Erythroblast (primary cell): ENCODE measurements at regions not wholly inside any gene's neighbourhood (a gene's known extent, or its start where the extent isn't known, plus 50 kb on each side); places are given as distances from the start of the nearest gene placed in this dataset.

Experiments
- GATA1 ChIP-seq: IDR thresholded peaks from 2 replicates; pipeline ENCODE4 v1.6.1; 2011; ENCODE audit warnings: low read depth, mild to moderate bottlenecking, control low read depth, low read length, moderate library complexity
- POLR2A ChIP-seq: IDR thresholded peaks from 2 replicates; pipeline ENCODE4 v1.6.1; 2011; ENCODE audit warnings: mild to moderate bottlenecking, low read length

DNA sequence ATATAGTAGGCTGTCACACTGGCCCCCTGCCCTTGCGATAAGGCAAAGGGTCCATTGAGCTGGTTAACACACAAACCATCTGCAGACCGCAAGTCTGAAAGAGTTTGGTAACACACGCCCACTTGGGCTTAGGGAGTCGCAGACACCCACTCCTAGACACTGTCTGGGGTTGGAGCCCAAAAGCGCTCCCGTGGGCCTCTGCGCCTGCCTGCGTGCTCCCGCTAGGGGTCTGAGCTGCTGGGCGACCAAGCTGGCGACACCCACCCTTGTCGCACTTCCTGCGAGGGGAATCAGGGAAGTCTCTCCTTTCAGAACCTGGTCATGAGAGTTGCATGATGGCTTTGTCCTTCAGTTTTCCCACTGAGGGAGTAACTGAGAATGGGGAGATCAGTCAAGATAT is 653.0 kb downstream of the HTR1B start:
- no peak for TF ChIP-seq POLR2A
- TF ChIP-seq GATA1 = no peak
